H1 (cell line): ENCODE measurements at regions not wholly inside any gene's neighbourhood (a gene's known extent, or its start where the extent isn't known, plus 50 kb on each side); places are given as distances from the start of the nearest gene placed in this dataset.

Experiments used
- CTCF ChIA-PET: fragments of 300-600 bp; sonication (Branson Sonifier 250); formaldehyde crosslinking; loops from one replicate; lab custom pipeline; 2021; ENCODE audit not compliant: partially characterized antibody; lab: Charles Lee
- POLR2A ChIA-PET: fragments of 300-600 bp; sonication (Branson Sonifier 250); formaldehyde crosslinking; loops from one replicate; lab custom pipeline; 2021; ENCODE audit warnings: inconsistent platforms; ENCODE audit not compliant: partially characterized antibody; lab: Charles Lee
- DNase-seq, 2 experiments: peaks; one replicate each; pipeline versions ENCODE4 v3.0.0 to v3.0.0-alpha.2; 2010 to 2022; ENCODE audit warnings: low spot score in 2 of 2, low read depth in 1 of 2, mixed read lengths in 1 of 2
- FAIRE-seq: peaks from 2 replicates; lab custom pipeline; 2011; peaks lifted over from hg19 to GRCh38; lab: Jason Lieb, UNC
- H2AFZ ChIP-seq: 2 replicates; pipeline ENCODE4 v1.8.1; 2012; ENCODE audit warnings: low read length, inconsistent platforms
- H2AK5ac ChIP-seq: 2 replicates; pipeline ENCODE4 v1.6.1; 2013; ENCODE audit warnings: low read depth, low read length
- H2BK120ac ChIP-seq: replicated peaks from 2 replicates; pipeline ENCODE3; 2013; ENCODE audit warnings: low read depth, low read length, inconsistent platforms
- H2BK12ac ChIP-seq: 2 replicates; pipeline ENCODE4 v1.6.1; 2013; ENCODE audit warnings: low read depth, low read length
- H2BK15ac ChIP-seq: 2 replicates; pipeline ENCODE4 v1.6.1; 2013; ENCODE audit warnings: low read length
- H2BK20ac ChIP-seq: 2 replicates; pipeline ENCODE4 v1.6.1; 2013; ENCODE audit warnings: low read length
- H2BK5ac ChIP-seq: 2 replicates; pipeline ENCODE4 v1.6.1; 2013; ENCODE audit warnings: low read depth, low read length
- H3K14ac ChIP-seq: 2 replicates; pipeline ENCODE4 v1.6.1; 2013; ENCODE audit warnings: inconsistent platforms; ENCODE audit not compliant: insufficient read length
- H3K18ac ChIP-seq: 2 replicates; pipeline ENCODE4 v1.6.1; 2013; ENCODE audit warnings: low read length; ENCODE audit errors: extremely low read depth
- H3K23ac ChIP-seq: 2 replicates; pipeline ENCODE4 v1.6.1; 2013; ENCODE audit warnings: inconsistent platforms; ENCODE audit not compliant: insufficient read length
- H3K23me2 ChIP-seq: 2 replicates; pipeline ENCODE4 v1.6.1; 2013; ENCODE audit warnings: low read depth, low read length
- H3K27ac ChIP-seq: 2 replicates; pipeline ENCODE4 v1.6.1; 2011; ENCODE audit warnings: low read depth, low read length, inconsistent platforms
- H3K27me3 ChIP-seq, 4 experiments: replicated peaks in 1 of 4; 1 replicate in 1 of 4; 2 replicates in 3 of 4; pipeline versions ENCODE4 v1.6.1 to v1.8.1; 2011 to 2013; ENCODE audit warnings: low read length in 3 of 4, mild to moderate bottlenecking in 3 of 4, inconsistent platforms in 2 of 4, mixed read lengths in 2 of 4, moderate library complexity in 1 of 4; ENCODE audit not compliant: control insufficient read depth in 3 of 4, insufficient read depth in 3 of 4; ENCODE audit errors: extremely low read depth in 1 of 4
- H3K36me3 ChIP-seq, 4 experiments: 2 replicates each; pipeline versions ENCODE4 v1.6.1 to v1.8.1; 2011 to 2013; ENCODE audit warnings: mild to moderate bottlenecking in 4 of 4, low read length in 3 of 4, moderate library complexity in 2 of 4, control low read depth in 1 of 4, inconsistent platforms in 1 of 4; ENCODE audit not compliant: insufficient read depth in 4 of 4, control insufficient read depth in 2 of 4
- H3K4ac ChIP-seq: replicated peaks from 2 replicates; pipeline ENCODE3; 2013; ENCODE audit warnings: low read length, low read depth, mixed read lengths, inconsistent platforms; ENCODE audit not compliant: insufficient read length
- H3K4me1 ChIP-seq, 4 experiments: replicated peaks in 1 of 4; 1 replicate in 1 of 4; 2 replicates in 3 of 4; pipeline versions ENCODE4 v1.6.1 to v1.8.1; 2011 to 2013; ENCODE audit warnings: low read length in 3 of 4, inconsistent platforms in 2 of 4, mixed read lengths in 1 of 4; ENCODE audit not compliant: insufficient read depth in 4 of 4, control insufficient read depth in 3 of 4
- H3K4me2 ChIP-seq, 2 experiments: 2 replicates each; pipeline versions ENCODE4 v1.6.1 to v1.8.1; 2011 to 2013; ENCODE audit warnings: low read depth in 2 of 2, low read length in 2 of 2, control low read depth in 1 of 2, inconsistent platforms in 1 of 2, mild to moderate bottlenecking in 1 of 2; ENCODE audit not compliant: insufficient read depth in 1 of 2
- H3K4me3 ChIP-seq, 4 experiments: fragments of 200-600, 300-600 bp in 1 of 4; sonication (generic), shearing (Covaris generic), sonication (Bioruptor Twin) in 1 of 4; 2 replicates each; pipeline versions ENCODE4 v1.5.1 to v1.8.1; 2011 to 2016; ENCODE audit warnings: low read length in 4 of 4, low read depth in 3 of 4, control low read depth in 2 of 4, inconsistent platforms in 2 of 4, mild to moderate bottlenecking in 2 of 4, mixed read lengths in 1 of 4, moderate library complexity in 1 of 4; ENCODE audit not compliant: insufficient read depth in 2 of 4; ENCODE audit errors: extremely low read depth in 1 of 4
- H3K56ac ChIP-seq: replicated peaks from 2 replicates; pipeline ENCODE3; 2013; ENCODE audit warnings: low read depth, mild to moderate bottlenecking, mixed read lengths, low read length, inconsistent platforms; ENCODE audit not compliant: insufficient read length
- H3K79me1 ChIP-seq: 2 replicates; pipeline ENCODE4 v1.6.1; 2013; ENCODE audit warnings: low read depth, low read length, control low read depth
- H3K79me2 ChIP-seq, 2 experiments: 2 replicates each; pipeline versions ENCODE4 v1.6.1 to v1.8.1; 2012 to 2013; ENCODE audit warnings: low read length in 2 of 2, mild to moderate bottlenecking in 2 of 2, inconsistent platforms in 1 of 2; ENCODE audit not compliant: insufficient read depth in 2 of 2, control insufficient read depth in 1 of 2
- H3K9ac ChIP-seq, 4 experiments: replicated peaks in 1 of 4; 1 replicate in 1 of 4; 2 replicates in 3 of 4; pipeline versions ENCODE4 v1.6.1 to v1.8.1; 2011 to 2013; ENCODE audit warnings: low read depth in 3 of 4, low read length in 3 of 4, control low read depth in 2 of 4, mild to moderate bottlenecking in 2 of 4, moderate library complexity in 2 of 4, inconsistent platforms in 1 of 4; ENCODE audit errors: extremely low read depth in 1 of 4
- H3K9me3 ChIP-seq, 2 experiments: 2 replicates each; pipeline versions ENCODE4 v1.6.1 to v1.8.1; 2012 to 2013; ENCODE audit warnings: mild to moderate bottlenecking in 2 of 2, moderate library complexity in 2 of 2, control low read depth in 1 of 2, inconsistent platforms in 1 of 2, low read depth in 1 of 2, low read length in 1 of 2, mixed read lengths in 1 of 2; ENCODE audit not compliant: insufficient read depth in 2 of 2
- H4K20me1 ChIP-seq, 2 experiments: replicated peaks in 1 of 2; 2 replicates each; pipeline versions ENCODE3 to v1.8.1; 2011 to 2013; ENCODE audit warnings: inconsistent platforms in 2 of 2, low read length in 2 of 2, mild to moderate bottlenecking in 1 of 2; ENCODE audit not compliant: insufficient read depth in 2 of 2, control insufficient read depth in 1 of 2
- H4K5ac ChIP-seq: 2 replicates; pipeline ENCODE4 v1.6.1; 2013; ENCODE audit warnings: low read length, low read depth, mixed read lengths, inconsistent platforms; ENCODE audit not compliant: insufficient read length
- H4K8ac ChIP-seq: 2 replicates; pipeline ENCODE4 v1.8.0; 2013; ENCODE audit warnings: mild to moderate bottlenecking, moderate library complexity, low read length, inconsistent platforms; ENCODE audit not compliant: insufficient read depth; ENCODE audit errors: extremely low read depth
- H4K91ac ChIP-seq: replicated peaks from 2 replicates; pipeline ENCODE3; 2013; ENCODE audit warnings: low read length, mixed read lengths, inconsistent platforms; ENCODE audit not compliant: insufficient read length
- BACH1 ChIP-seq: IDR thresholded peaks from 2 replicates; pipeline ENCODE4 v1.6.1; 2012; ENCODE audit warnings: low read length, improper control_type of control experiment
- CEBPB ChIP-seq: IDR thresholded peaks from 2 replicates; pipeline ENCODE4 v1.6.1; 2012; ENCODE audit warnings: low read depth, low read length
- CTBP2 ChIP-seq: IDR thresholded peaks from 2 replicates; pipeline ENCODE4 v1.7.0; 2011; ENCODE audit warnings: borderline replicate concordance, mild to moderate bottlenecking, moderate library complexity, mixed read lengths, low read length; ENCODE audit not compliant: insufficient read depth, insufficient read length
- JUN ChIP-seq: IDR thresholded peaks from 2 replicates; pipeline ENCODE4 v1.6.1; 2011; ENCODE audit warnings: low read depth, mild to moderate bottlenecking, improper control_type of control experiment, low read length
- SP1 ChIP-seq: IDR thresholded peaks from 2 replicates; pipeline ENCODE4 v1.6.1; 2011; ENCODE audit warnings: low read depth, low read length
- SP2 ChIP-seq: IDR thresholded peaks from 2 replicates; pipeline ENCODE4 v1.6.1; 2012; ENCODE audit warnings: mild to moderate bottlenecking, low read length, inconsistent platforms
- SUZ12 ChIP-seq: fragments of 200-600 bp; sonication (generic); IDR thresholded peaks from 2 replicates; pipeline ENCODE4 v1.6.1; 2012; ENCODE audit warnings: mild to moderate bottlenecking, inconsistent platforms, low read length, moderate library complexity, mixed read lengths
- WGBS, 2 experiments: shearing (Covaris generic) in 1 of 2; methylation state at CpG; one replicate each; pipeline versions ENCODE4 v1.1.6 to v1.1.7; 2013 to 2015; ENCODE audit warnings: low lambda C conversion rate in 2 of 2, mixed read lengths in 2 of 2, inconsistent platforms in 1 of 2, low coverage in 1 of 2, missing lambda C conversion rate in 1 of 2; ENCODE audit not compliant: insufficient replicate concordance in 2 of 2, insufficient coverage in 1 of 2, insufficient read length in 1 of 2; ENCODE audit errors: extremely low coverage in 1 of 2, missing lambda C conversion rate in 1 of 2; 5-methylcytosine and 5-hydroxymethylcytosine counted together
- TF ChIP-seq, protein P1 (sequence below): IDR thresholded peaks from 2 replicates; pipeline ENCODE4 v1.6.1; 2012; ENCODE audit warnings: low read length, inconsistent platforms

DNA sequence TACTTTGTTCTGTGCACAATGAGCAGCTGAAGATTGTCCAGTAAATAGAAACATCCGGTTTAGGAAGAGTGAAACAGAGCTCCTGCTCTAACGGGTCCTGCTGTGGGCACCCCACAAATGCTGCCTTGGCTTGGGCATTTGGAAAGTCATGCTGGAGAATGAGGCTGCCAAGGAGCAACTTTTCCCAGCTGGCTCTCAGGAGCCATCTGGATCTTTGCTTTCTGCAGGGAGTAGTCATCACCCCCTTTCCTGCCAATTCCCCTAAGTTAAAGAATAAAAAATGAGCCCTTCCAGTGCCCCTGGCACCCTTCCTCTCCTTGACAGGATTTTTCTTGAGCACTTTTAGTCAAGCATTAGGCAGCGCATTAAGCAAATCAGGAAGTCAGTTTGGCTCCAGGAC, 90.0 kb downstream of the FAM43A start:
- Histone ChIP-seq H2BK120ac (no peak overlapping the region), H3K4ac (no peak overlapping the region), H3K79me1 (no peaks in the 10 kb centered on the region), H3K56ac (no peak overlapping the region), H4K20me1 (no peaks in the 10 kb centered on the region), H3K27me3 (peaks cover 0 to under 1% (median 0%) of the 10 kb centered on the region in 4 experiments; a peak in 2 of 7 replicates), H3K4me3 (no peak overlapping the region), H2BK15ac (no peak overlapping the region), H3K79me2 (no peaks in the 10 kb centered on the region), H3K23me2 (no peaks in the 10 kb centered on the region), H3K9me3 (no peaks in the 10 kb centered on the region), H2BK5ac (no peak overlapping the region), H4K8ac (no peak overlapping the region), H3K23ac (no peak overlapping the region), H3K9ac (no peak overlapping the region), H3K27ac (no peak overlapping the region), H3K4me1 (peaks cover 0 to 6% (median 2%) of the 10 kb centered on the region in 4 experiments; a peak in 2 of 7 replicates), H3K36me3 (no peaks in the 10 kb centered on the region), H2BK12ac (no peak overlapping the region), H4K5ac (no peak overlapping the region), H2AFZ (no peak overlapping the region), H2BK20ac (no peak overlapping the region), H3K4me2 (no peak overlapping the region), H3K18ac (no peak overlapping the region), H4K91ac (no peak overlapping the region), H3K14ac (no peak overlapping the region), H2AK5ac (no peak overlapping the region)
- ChIA-PET CTCF (interaction anchor here (0.8 to 1.7 kb wide), 2 partner anchors 26 to 93 kb away, joined by 3 to 5 read pairs; no protein-coding TSS in a partner anchor), POLR2A (interaction anchor here (0.6 kb wide), 1 partner anchor 19 kb away, joined by 3 read pairs; no protein-coding TSS in a partner anchor)
- TF ChIP-seq BACH1: no peak
- TF ChIP-seq CTBP2: no peak
- TF ChIP-seq, protein P1, sequence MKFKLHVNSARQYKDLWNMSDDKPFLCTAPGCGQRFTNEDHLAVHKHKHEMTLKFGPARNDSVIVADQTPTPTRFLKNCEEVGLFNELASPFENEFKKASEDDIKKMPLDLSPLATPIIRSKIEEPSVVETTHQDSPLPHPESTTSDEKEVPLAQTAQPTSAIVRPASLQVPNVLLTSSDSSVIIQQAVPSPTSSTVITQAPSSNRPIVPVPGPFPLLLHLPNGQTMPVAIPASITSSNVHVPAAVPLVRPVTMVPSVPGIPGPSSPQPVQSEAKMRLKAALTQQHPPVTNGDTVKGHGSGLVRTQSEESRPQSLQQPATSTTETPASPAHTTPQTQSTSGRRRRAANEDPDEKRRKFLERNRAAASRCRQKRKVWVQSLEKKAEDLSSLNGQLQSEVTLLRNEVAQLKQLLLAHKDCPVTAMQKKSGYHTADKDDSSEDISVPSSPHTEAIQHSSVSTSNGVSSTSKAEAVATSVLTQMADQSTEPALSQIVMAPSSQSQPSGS: no peak
- TF ChIP-seq CEBPB: no peak
- no peak for TF ChIP-seq SUZ12
- no peak for TF ChIP-seq SP2
- no peak for TF ChIP-seq JUN
- no peak for TF ChIP-seq SP1
- FAIRE-seq (no peak), DNase-seq (no peak)
- WGBS, 2 experiments: 97% methylated on average over 3 of the region's 3 CpGs; no CpG with 5 or more reads in 1 of the 2 experiments
